ENCODE measurements at regions not wholly inside any gene's neighbourhood (a gene's known extent, or its start where the extent isn't known, plus 50 kb on each side); places are given as distances from the start of the nearest gene placed in this dataset.

GRCh38 chr4:71625005-71625404, 158.9 kb downstream of the GC start:
- Histone ChIP-seq H4K8ac (ENCODE audit: low read depth in 2 of 2, low read length in 2 of 2) (no peak overlapping the region), H3K4ac (ENCODE audit: low read depth, low read length) (no peak overlapping the region), H3K9me3 (ENCODE audit: control insufficient read depth, insufficient read depth, low read length) (no peaks in the 10 kb centered on the region), H2BK5ac (ENCODE audit: low read depth, low read length, poor library complexity, severe bottlenecking) (no peak overlapping the region), H3K27ac (ENCODE audit: insufficient read depth, low read length) (no peak overlapping the region), H2AK5ac (ENCODE audit: low read depth, low read length) (no peak overlapping the region), H3K4me2 (ENCODE audit: low read depth, low read length) (no peak overlapping the region), H4K91ac (ENCODE audit: insufficient read depth, low read depth, low read length) (no peak overlapping the region), H3K4me3 (ENCODE audit: insufficient read depth, low read depth, low read length) (no peak overlapping the region), H2BK20ac (ENCODE audit: low read depth, low read length) (no peak overlapping the region), H3K27me3 (ENCODE audit: control insufficient read depth, insufficient read depth, low read length) (no peaks in the 10 kb centered on the region), H3K23ac (ENCODE audit: low read depth, low read length) (no peak overlapping the region), H3K56ac (ENCODE audit: extremely low read depth, insufficient read depth, low read length) (no peak overlapping the region), H3K9me1 (ENCODE audit: insufficient read depth, low read length) (no peaks in the 10 kb centered on the region), H2BK120ac (ENCODE audit: low read depth, low read length) (no peak overlapping the region), H3K79me1 (ENCODE audit: low read depth in 1 of 2, low read length in 2 of 2) (no peaks in the 10 kb centered on the region), H3K14ac (replicated peaks; ENCODE audit: low read depth, low read length) (no peak overlapping the region), H2AK9ac (replicated peaks; ENCODE audit: low read depth, low read length, poor library complexity) (no peak overlapping the region), H3K9ac (ENCODE audit: low read depth, low read length) (no peak overlapping the region), H2AFZ (replicated peaks; ENCODE audit: low read length, poor library complexity) (no peak overlapping the region), H3K18ac (ENCODE audit: low read depth, low read length) (no peak overlapping the region), H4K20me1 (ENCODE audit: insufficient read depth, low read length) (no peaks in the 10 kb centered on the region), H2BK15ac (ENCODE audit: low read depth, low read length) (no peak overlapping the region), H4K5ac (ENCODE audit: low read depth, low read length) (no peak overlapping the region), H3K4me1 (ENCODE audit: control insufficient read depth, insufficient read depth, low read length) (no peaks in the 10 kb centered on the region), H3K36me3 (ENCODE audit: control insufficient read depth, insufficient read depth, low read length) (no peaks in the 10 kb centered on the region)
- in situ Hi-C loops (cut with MboI; ENCODE audit: low sequenced_read_pairs) = no loop called here
- no CpG with 5 or more reads among the region's 4 CpGs for WGBS, 2 experiments (ENCODE audit: extremely low coverage in 2 of 2, insufficient read length in 1 of 2)
- no TSS peak for BruUV-seq (replicated peaks)
- dilution Hi-C loops (cut with HindIII; ENCODE audit: low sequenced_read_pairs, unreplicated experiment) = no loop called here
- ChIA-PET POLR2A (ENCODE audit: unreplicated experiment) (no interaction called here), CTCF (no interaction called here)
- ATAC-seq (ENCODE audit: low read depth) = no peak
- no peak for TF ChIP-seq NFE2L2 (IDR thresholded peaks at IDR 0.05; ENCODE audit: low read depth, low read length)
- TF ChIP-seq MAFK (IDR thresholded peaks at IDR 0.05; ENCODE audit: low read depth, low read length) = no peak
- intact Hi-C loops (cut with micrococcal nuclease) = no loop called here
- DNase-seq = no peak

Measured in IMR-90 (cell line).